ENCODE measurements at regions not wholly inside any gene's neighbourhood (a gene's known extent, or its start where the extent isn't known, plus 50 kb on each side); places are given as distances from the start of the nearest gene placed in this dataset.
"Not testable (repeated sequence)": the region's sequence is repeated elsewhere in the genome, so short reads cannot be mapped to it uniquely, and the experiment has no call there.

DNA sequence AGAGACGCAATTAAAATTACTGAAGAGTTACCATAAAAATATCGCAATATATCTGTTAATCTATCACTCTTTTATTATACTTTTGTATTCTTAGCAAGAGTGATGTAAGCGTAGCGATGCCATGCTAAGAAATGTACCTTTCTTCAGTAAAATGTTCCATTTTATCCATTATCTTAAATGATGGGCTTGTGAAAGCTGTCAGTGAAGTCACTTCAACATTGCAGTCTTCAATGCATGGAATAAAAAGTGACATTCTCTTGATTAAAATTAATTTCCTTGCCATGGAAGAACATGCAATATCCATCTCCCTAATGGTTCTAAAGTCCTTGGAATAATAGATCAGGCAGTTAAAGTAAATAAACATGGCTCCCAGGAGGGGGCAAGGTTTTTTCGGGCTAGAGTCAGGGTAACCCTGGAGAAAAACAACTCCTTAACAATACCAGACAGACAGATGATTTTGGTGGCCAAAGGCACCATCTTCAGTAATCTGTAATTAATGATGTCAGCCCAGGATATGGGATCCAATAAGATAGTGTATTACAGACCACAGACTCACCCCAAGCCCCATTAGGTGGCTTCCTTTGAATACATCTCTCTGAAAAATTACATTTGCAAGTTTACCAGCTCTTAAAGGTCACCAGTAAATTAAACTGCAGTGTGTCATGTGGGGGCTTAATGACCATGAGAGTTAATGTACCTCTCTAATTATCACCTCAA lies 677.1 kb downstream of the DTWD2 start:
- in situ Hi-C loops (cut with MboI; ENCODE audit: low sequenced_read_pairs) = no loop called here
- no peaks in the 10 kb centered on the region for H3K9me3 ChIP-seq
- H3K4me1 ChIP-seq = peaks cover 1% of the 10 kb centered on the region; the same call in 1 of the 2 replicates
- no peaks in the 10 kb centered on the region for H3K27me3 ChIP-seq (ENCODE audit: low read depth)
- no peaks in the 10 kb centered on the region for H3K36me3 ChIP-seq (replicated peaks)
- no peak overlapping the region for H3K4me3 ChIP-seq
- DNase-seq (ENCODE audit: low spot score in 2 of 2) = no peak

DNA sequence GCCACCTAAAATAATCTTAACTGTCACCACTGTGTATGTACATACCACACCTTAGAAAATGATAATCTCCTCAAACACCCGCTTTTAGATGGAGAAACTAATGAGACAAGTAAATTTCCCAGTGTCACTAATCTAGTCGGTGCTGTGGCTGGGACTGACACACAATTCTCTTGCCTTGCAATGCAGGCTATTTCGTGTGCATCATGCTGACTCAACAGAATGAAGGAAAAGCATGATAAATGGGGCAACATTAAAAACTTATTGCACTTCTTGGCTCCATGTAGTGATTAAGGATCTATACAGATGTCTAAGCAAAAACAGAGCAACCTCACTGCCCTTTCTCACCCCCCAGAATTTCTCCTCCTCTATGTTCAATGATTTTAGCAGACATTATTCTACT lies 677.9 kb downstream of the DTWD2 start:
- DNase-seq (ENCODE audit: low spot score in 2 of 2) = no peak
- in situ Hi-C loops (cut with MboI; ENCODE audit: low sequenced_read_pairs) = no loop called here
- no peaks in the 10 kb centered on the region for H3K27me3 ChIP-seq (ENCODE audit: low read depth)
- H3K4me1 ChIP-seq = no peaks in the 10 kb centered on the region
- no peak overlapping the region for H3K4me3 ChIP-seq
- no peaks in the 10 kb centered on the region for H3K9me3 ChIP-seq
- no peaks in the 10 kb centered on the region for H3K36me3 ChIP-seq (replicated peaks)

DNA sequence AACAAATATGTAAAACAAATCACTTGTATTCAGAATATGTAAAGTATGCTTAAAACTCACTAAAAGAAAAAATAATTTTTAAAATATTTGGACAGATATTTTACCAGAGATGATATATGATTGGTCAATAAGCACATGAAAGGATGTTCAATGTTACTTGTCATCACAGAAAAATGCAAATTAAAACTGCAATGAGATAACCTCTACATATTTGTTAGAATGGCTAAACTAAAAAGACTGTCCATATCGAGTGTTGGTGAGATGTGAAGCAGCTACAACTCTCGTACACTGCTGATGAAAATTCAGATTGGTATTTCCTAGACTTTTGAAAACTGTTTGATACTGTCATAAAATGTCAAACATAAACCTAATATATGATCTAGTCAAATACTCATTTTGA lies 685.1 kb downstream of the DTWD2 start:
- no peak for DNase-seq (ENCODE audit: low spot score in 2 of 2)
- in situ Hi-C loops (cut with MboI; ENCODE audit: low sequenced_read_pairs) = no loop called here
- H3K36me3 ChIP-seq (replicated peaks) = no peaks in the 10 kb centered on the region

DNA sequence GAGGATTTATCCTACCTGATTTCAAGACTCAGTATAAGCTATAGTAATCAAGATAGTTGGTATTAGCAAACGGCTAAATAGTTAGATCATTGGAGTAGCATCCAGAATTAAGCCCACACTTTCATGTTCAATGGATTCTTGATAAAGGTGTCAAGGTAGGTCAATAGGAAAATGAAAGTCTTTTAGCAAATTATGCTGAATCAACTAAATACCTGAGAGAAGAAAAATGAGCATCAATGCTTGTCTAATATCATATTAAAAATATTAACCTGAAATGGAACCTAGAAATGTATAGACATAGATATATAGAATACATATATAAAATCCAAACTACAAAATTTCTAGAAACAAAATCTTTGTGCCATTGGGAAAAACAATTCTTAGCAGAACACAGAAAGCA lies 685.6 kb downstream of the DTWD2 start:
- in situ Hi-C loops (cut with MboI; ENCODE audit: low sequenced_read_pairs) = no loop called here
- H3K27me3 ChIP-seq (ENCODE audit: low read depth) = no peaks in the 10 kb centered on the region
- no peaks in the 10 kb centered on the region for H3K9me3 ChIP-seq
- DNase-seq (ENCODE audit: low spot score in 2 of 2) = no peak
- no peak overlapping the region for H3K4me3 ChIP-seq
- no peaks in the 10 kb centered on the region for H3K36me3 ChIP-seq (replicated peaks)
- H3K4me1 ChIP-seq = no peaks in the 10 kb centered on the region

More for the DNA sequence above, 685.1 kb downstream of the DTWD2 start:
- Histone ChIP-seq H3K4me3 (no peak overlapping the region), H3K4me1 (no peaks in the 10 kb centered on the region), H3K9me3 (no peaks in the 10 kb centered on the region), H3K27me3 (ENCODE audit: low read depth) (no peaks in the 10 kb centered on the region)

DNA sequence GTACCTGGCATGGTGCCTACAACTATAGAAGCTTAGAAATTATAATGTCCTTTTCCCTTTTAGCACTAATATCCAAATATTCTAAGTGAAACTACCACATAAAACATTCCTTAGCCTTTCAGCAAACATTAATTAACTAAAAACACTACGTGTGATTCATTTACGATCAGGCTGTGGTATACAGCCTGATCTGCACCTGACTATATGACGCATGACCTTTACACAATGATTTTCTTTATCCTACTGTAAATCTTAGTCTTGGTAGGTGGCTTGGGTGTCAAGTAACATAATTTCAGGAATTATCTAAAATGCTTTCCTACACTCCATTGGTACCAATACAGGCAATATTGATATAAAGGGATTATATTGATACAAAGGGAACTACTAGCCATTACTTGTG lies 686.7 kb downstream of the DTWD2 start:
- no peaks in the 10 kb centered on the region for H3K9me3 ChIP-seq
- no peak for DNase-seq (ENCODE audit: low spot score in 2 of 2)
- in situ Hi-C loops (cut with MboI; ENCODE audit: low sequenced_read_pairs) = no loop called here
- H3K4me1 ChIP-seq = no peaks in the 10 kb centered on the region
- no peak overlapping the region for H3K4me3 ChIP-seq
- no peaks in the 10 kb centered on the region for H3K36me3 ChIP-seq (replicated peaks)
- no peaks in the 10 kb centered on the region for H3K27me3 ChIP-seq (ENCODE audit: low read depth)

DNA sequence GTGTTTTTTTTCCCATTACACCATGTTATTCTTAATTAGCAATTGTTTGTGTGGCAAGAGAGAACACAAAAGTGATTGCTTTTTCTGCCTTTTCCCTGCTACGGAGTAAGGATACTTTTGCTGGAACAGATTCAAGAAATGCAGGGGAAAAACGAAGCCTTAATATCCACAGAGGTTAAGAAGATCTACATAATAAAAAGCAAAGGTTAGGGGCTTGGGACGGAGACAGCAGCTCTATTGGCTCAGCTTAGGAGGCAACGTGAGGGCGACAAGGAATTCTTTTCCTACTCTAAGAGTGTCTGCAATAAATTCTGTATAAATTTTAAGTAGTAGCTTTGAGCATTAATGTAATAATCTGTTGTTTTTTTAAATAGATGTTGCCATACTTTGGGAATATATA lies 693.3 kb downstream of the DTWD2 start:
- H3K4me3 ChIP-seq = no peak overlapping the region
- H3K9me3 ChIP-seq = no peaks in the 10 kb centered on the region
- peaks cover 7% of the 10 kb centered on the region; the same call in 1 of the 2 replicates for H3K4me1 ChIP-seq
- peak; percentile 28 to 59 for DNase-seq (ENCODE audit: low spot score in 2 of 2)
- H3K36me3 ChIP-seq (replicated peaks) = no peaks in the 10 kb centered on the region
- in situ Hi-C loops (cut with MboI; ENCODE audit: low sequenced_read_pairs) = no loop called here
- no peaks in the 10 kb centered on the region for H3K27me3 ChIP-seq (ENCODE audit: low read depth)

DNA sequence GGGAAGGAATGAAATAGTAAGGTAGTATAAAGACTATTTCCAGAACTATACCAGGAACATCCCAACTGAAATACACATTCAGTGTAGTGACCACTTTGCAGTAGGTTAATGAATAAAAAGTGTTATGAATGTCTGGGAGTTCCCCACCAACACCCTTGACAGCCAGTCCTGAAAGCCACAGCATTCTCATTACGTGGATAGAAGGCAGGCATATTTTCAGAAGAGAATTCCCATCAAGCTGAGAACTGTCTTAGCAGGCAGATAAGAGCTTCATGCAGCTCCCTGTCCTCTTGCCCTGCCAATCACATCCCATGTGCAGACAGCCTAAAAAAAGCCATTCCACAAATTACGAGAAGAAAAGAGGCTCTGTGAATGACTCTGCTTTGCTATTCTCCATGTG lies 695.0 kb downstream of the DTWD2 start:
- Histone ChIP-seq H3K4me3 (no peak overlapping the region), H3K4me1 (peaks cover 7% of the 10 kb centered on the region; the same call in 1 of the 2 replicates), H3K9me3 (no peaks in the 10 kb centered on the region), H3K36me3 (replicated peaks) (no peaks in the 10 kb centered on the region), H3K27me3 (ENCODE audit: low read depth) (no peaks in the 10 kb centered on the region)
- DNase-seq (ENCODE audit: low spot score in 2 of 2) = no peak
- in situ Hi-C loops (cut with MboI; ENCODE audit: low sequenced_read_pairs) = no loop called here

DNA sequence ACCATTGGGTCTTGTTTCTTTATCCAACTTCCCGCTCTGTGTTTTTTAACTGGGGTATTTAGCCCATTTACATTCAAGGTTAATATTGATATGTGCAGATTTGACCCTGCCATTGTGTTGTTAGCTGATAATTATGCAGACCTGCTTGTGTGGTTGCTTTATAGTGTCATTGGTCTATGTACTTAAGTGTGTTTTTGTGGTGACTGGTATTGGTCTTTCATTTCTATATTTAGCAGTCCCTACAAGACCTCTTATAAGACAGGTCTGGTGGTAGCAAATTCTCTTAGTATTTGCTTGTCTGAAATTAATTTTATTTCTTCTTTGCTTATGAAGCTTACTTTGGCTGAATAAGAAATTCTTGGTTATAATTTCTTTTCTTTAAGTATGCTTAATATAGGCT lies 698.1 kb downstream of the DTWD2 start:
- Histone ChIP-seq H3K4me3 (no peak overlapping the region), H3K27me3 (ENCODE audit: low read depth) (no peaks in the 10 kb centered on the region), H3K9me3 (no peaks in the 10 kb centered on the region), H3K36me3 (replicated peaks) (no peaks in the 10 kb centered on the region), H3K4me1 (peaks cover 4% of the 10 kb centered on the region; the same call in 1 of the 2 replicates)
- no peak for DNase-seq (ENCODE audit: low spot score in 2 of 2)
- in situ Hi-C loops (cut with MboI; ENCODE audit: low sequenced_read_pairs) = no loop called here

DNA sequence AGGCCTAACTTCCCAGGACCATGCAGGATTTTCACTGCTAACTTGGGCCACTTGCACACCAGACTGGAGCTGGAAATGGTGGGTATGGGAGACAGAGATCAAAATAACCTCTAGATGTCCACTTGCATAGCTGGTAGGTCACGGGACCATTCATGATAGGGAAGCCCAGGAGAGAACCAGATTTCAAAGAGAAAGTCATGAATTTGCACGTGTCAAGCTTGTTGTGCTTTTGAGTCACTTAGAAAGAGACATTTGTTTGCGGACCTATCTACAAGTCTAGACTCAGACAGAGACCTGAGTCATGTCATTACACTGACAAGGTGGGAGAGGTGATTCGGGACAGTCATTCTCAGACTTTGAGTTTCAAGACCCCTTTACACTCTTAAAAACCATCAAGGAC lies 704.1 kb downstream of the DTWD2 start:
- DNase-seq (ENCODE audit: low spot score in 2 of 2); H3K4me1 ChIP-seq; H3K9me3 ChIP-seq; H3K4me3 ChIP-seq; H3K36me3 ChIP-seq (replicated peaks); in situ Hi-C loops (cut with MboI; ENCODE audit: low sequenced_read_pairs); H3K27me3 ChIP-seq (ENCODE audit: low read depth): not testable (repeated sequence)

DNA sequence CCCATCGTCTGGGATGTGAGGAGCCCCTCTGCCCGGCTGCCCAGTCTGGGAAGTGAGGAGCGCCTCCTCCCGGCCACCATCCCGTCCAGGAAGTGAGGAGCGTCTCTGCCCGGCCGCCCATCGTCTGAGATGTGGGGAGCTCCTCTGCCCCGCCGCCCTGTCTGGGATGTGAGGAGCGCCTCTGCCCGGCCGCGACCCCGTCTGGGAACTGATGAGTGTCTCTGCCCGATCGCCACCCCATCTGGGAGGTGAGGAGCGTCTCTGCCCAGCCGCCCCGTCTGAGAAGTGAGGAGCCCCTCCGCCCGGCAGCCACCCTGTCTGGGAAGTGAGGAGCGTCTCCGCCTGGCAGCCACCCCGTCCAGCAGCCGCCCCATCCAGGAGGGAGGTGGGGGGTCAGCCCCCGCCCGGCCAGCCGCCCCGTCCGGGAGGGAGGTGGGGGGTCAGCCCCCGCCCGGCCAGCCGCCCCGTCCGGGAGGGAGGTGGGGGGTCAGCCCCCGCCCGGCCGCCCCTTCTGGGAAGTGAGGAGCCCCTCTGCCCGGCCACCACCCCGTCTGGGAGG lies 705.8 kb downstream of the DTWD2 start:
- H3K9me3 ChIP-seq; H3K4me3 ChIP-seq; DNase-seq (ENCODE audit: low spot score in 2 of 2); in situ Hi-C loops (cut with MboI; ENCODE audit: low sequenced_read_pairs); H3K36me3 ChIP-seq (replicated peaks); H3K27me3 ChIP-seq (ENCODE audit: low read depth): not testable (repeated sequence)
- peaks cover 11% of the 10 kb centered on the region for H3K4me1 ChIP-seq

DNA sequence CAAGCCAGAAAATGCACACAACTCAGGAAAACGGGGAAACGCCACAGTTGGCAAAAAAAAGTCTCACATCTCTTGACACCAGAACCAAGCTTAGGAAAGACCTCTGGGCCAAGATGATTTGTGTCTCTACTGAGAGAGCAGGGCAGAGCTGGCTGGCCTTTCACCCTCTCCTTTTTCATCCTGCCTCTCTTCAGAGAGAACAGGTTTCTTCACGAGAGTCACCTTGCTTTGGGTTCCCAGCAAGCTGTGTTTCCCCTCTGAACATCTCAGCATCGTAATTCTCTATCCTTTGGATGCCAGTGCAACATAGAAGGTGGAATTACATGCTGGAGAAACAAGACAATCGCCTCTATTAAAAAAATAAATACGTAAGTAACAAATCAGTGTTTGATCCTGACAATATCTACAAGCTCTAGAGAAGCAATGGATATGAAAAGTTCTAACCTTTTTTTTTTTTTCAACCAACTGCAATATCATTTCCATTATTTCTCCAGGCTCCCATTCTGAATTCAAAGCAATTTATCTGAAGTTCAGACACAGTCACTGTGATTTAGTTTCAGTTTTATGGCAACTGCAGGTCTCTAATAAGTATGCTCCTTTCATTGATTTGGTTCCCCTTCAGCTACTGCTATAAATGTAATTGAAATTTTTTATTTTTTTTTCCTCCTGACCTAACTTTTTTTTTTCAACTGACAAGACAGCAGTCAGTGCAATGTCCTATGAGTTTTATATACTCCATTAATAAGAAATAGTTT lies 708.6 kb downstream of the DTWD2 start:
- H3K4me3 ChIP-seq = no peak overlapping the region
- in situ Hi-C loops (cut with MboI; ENCODE audit: low sequenced_read_pairs) = no loop called here

DNA sequence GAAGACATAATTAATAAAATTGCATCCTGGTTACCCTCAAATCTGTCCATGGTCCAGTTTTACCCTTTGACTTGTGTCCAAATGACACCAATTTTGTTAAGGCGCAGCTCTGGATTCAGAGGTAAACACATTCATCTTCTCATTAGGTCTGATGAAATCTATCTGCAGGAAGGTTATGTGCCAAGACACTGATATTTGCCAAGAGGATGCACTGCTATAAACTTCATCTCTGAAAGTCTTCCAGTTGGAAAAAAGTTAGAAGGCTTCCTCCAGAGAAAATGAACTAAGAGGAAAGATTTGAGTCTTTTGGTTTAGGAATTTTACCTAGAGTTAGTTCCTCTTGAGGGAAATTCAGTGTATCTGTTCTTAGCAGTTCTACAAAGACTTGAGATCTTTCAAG lies 717.8 kb downstream of the DTWD2 start:
- H3K27me3 ChIP-seq (ENCODE audit: low read depth) = no peaks in the 10 kb centered on the region
- in situ Hi-C loops (cut with MboI; ENCODE audit: low sequenced_read_pairs) = no loop called here
- no peaks in the 10 kb centered on the region for H3K4me1 ChIP-seq
- H3K36me3 ChIP-seq (replicated peaks) = no peaks in the 10 kb centered on the region
- no peak for DNase-seq (ENCODE audit: low spot score in 2 of 2)
- no peak overlapping the region for H3K4me3 ChIP-seq
- no peaks in the 10 kb centered on the region for H3K9me3 ChIP-seq

More for the DNA sequence above, 708.6 kb downstream of the DTWD2 start:
- H3K36me3 ChIP-seq (replicated peaks) = no peaks in the 10 kb centered on the region
- peaks cover 11% of the 10 kb centered on the region for H3K4me1 ChIP-seq
- H3K27me3 ChIP-seq (ENCODE audit: low read depth) = no peaks in the 10 kb centered on the region
- no peak for DNase-seq (ENCODE audit: low spot score in 2 of 2)
- H3K9me3 ChIP-seq = no peaks in the 10 kb centered on the region; the same call in 1 of the 2 replicates

DNA sequence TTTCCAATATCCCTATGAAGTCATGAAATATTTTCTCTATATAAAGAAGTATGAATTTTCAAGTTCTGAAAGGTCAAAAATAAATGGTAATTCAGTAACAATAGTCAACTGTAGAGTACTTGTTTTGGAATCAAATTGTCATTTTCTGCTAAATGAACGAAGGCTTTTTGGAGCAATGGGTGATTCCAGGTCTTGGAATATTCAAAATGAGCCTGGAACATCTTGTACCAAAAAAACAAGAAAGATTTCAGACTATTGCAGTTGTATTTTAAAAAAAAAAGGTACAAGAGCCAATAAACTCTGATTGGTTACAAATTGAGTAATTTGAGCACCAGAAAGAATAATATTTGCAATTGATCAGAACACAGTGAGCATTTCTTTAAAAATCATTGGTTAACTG lies 730.1 kb downstream of the DTWD2 start:
- Histone ChIP-seq H3K27me3 (ENCODE audit: low read depth) (no peaks in the 10 kb centered on the region), H3K4me3 (no peak overlapping the region)
- in situ Hi-C loops (cut with MboI; ENCODE audit: low sequenced_read_pairs) = no loop called here

DNA sequence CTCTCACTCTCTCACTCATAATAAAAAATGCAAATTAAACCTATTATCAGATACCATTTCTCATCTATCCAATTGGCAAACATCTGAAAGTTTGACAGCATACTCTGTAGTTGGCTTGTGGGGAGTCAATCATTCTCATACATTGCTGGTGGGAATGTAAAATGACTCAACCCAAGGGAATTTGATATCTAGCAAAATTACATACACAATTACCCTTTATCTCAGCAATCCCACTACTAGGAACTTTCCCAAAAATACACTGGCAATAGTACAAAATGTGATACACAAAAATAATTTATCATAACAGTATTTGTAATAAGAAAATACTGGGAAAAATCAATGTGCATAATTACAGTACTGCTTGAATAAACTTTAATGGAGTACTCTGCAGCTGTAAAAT lies 731.3 kb downstream of the DTWD2 start:
- Histone ChIP-seq H3K4me1 (peaks cover 6% of the 10 kb centered on the region; the same call in 1 of the 2 replicates), H3K4me3 (no peak overlapping the region), H3K9me3 (no peaks in the 10 kb centered on the region), H3K36me3 (replicated peaks) (no peaks in the 10 kb centered on the region), H3K27me3 (ENCODE audit: low read depth) (no peaks in the 10 kb centered on the region)
- in situ Hi-C loops (cut with MboI; ENCODE audit: low sequenced_read_pairs) = no loop called here
- DNase-seq (ENCODE audit: low spot score in 2 of 2) = no peak

More for the DNA sequence above, 730.1 kb downstream of the DTWD2 start:
- Histone ChIP-seq H3K36me3 (replicated peaks) (no peaks in the 10 kb centered on the region), H3K4me1 (no peaks in the 10 kb centered on the region; the same call in 1 of the 2 replicates), H3K9me3 (no peaks in the 10 kb centered on the region)
- DNase-seq (ENCODE audit: low spot score in 2 of 2) = no peak
